Endothelial cell of umbilical vein (primary cell): ENCODE measurements at regions not wholly inside any gene's neighbourhood (a gene's known extent, or its start where the extent isn't known, plus 50 kb on each side); places are given as distances from the start of the nearest gene placed in this dataset.

Experiments used
- BruUV-seq: library from RNA; stranded (reverse); fragments of 400-500 nt; replicated peaks from 2 replicates; lab custom pipeline; 2021; lab: Mats Ljungman, UMichigan
- CTCF ChIA-PET: fragments of 300-600, 350-600 bp; sonication (Branson Sonifier 250); formaldehyde crosslinking; loops from one replicate; lab custom pipeline; 2021; ENCODE audit warnings: antibody characterized with exemption, inconsistent platforms; lab: Charles Lee
- POLR2A ChIA-PET: fragments of 300-600, 350-600 bp; sonication (Branson Sonifier 250); formaldehyde crosslinking; loops from one replicate; lab custom pipeline; 2021; ENCODE audit warnings: antibody characterized with exemption, inconsistent platforms; lab: Charles Lee
- DNase-seq: peaks from one replicate; pipeline ENCODE4 v3.0.0-alpha.2; 2011; ENCODE audit warnings: low read depth, low spot score
- FAIRE-seq: peaks from 2 replicates; lab custom pipeline; 2011; peaks lifted over from hg19 to GRCh38; lab: Jason Lieb, UNC
- H2AFZ ChIP-seq: 2 replicates; pipeline ENCODE4 v1.6.0; 2012; ENCODE audit warnings: low read depth, low read length, control low read depth, inconsistent platforms
- H3K27ac ChIP-seq: 2 replicates; pipeline ENCODE4 v1.5.1; 2011; ENCODE audit warnings: low read depth, mild to moderate bottlenecking, control low read depth, low read length, moderate library complexity; ENCODE audit not compliant: insufficient read depth
- H3K27me3 ChIP-seq, 2 experiments: 2 replicates each; pipeline versions ENCODE4 v1.6.0 to v1.6.1; 2011; ENCODE audit warnings: low read length in 2 of 2, mixed read lengths in 1 of 2; ENCODE audit not compliant: control insufficient read depth in 2 of 2, insufficient read depth in 2 of 2
- H3K36me3 ChIP-seq, 2 experiments: 2 replicates in 1 of 2; 3 replicates in 1 of 2; pipeline ENCODE4 v1.5.1; 2011; ENCODE audit warnings: low read length in 2 of 2, mild to moderate bottlenecking in 1 of 2, moderate library complexity in 1 of 2; ENCODE audit not compliant: control insufficient read depth in 2 of 2, insufficient read depth in 2 of 2; ENCODE audit errors: extremely low read depth in 1 of 2
- H3K4me1 ChIP-seq: 3 replicates; pipeline ENCODE4 v1.5.1; 2011; ENCODE audit warnings: mild to moderate bottlenecking, low read length; ENCODE audit not compliant: control insufficient read depth, insufficient read depth; ENCODE audit errors: extremely low read depth
- H3K4me2 ChIP-seq: 2 replicates; pipeline ENCODE4 v1.6.1; 2011; ENCODE audit warnings: low read length, control low read depth, mixed read lengths; ENCODE audit not compliant: insufficient read depth
- H3K4me3 ChIP-seq, 3 experiments: fragments of 200-600 bp in 1 of 3; sonication (generic), shearing (Covaris generic) in 1 of 3; replicated peaks in 1 of 3; 2 replicates each; pipeline ENCODE4 v1.5.1; 2011 to 2016; ENCODE audit warnings: control low read depth in 3 of 3, low read length in 3 of 3, mild to moderate bottlenecking in 2 of 3, inconsistent platforms in 1 of 3, low read depth in 1 of 3, moderate library complexity in 1 of 3; ENCODE audit not compliant: insufficient read depth in 1 of 3
- H3K79me2 ChIP-seq: 2 replicates; pipeline ENCODE4 v1.6.0; 2012; ENCODE audit warnings: low read length, inconsistent platforms; ENCODE audit not compliant: control insufficient read depth, insufficient read depth
- H3K9ac ChIP-seq: replicated peaks from 2 replicates; pipeline ENCODE3; 2011; ENCODE audit warnings: low read length, control low read depth; ENCODE audit not compliant: insufficient read depth; ENCODE audit errors: extremely low read depth
- H3K9me1 ChIP-seq: replicated peaks from 3 replicates; pipeline ENCODE4 v1.6.0; 2011; ENCODE audit warnings: mild to moderate bottlenecking, low read length; ENCODE audit not compliant: control insufficient read depth, insufficient read depth; ENCODE audit errors: extremely low read depth
- H3K9me3 ChIP-seq: replicated peaks from 2 replicates; pipeline ENCODE4 v1.5.1; 2012; ENCODE audit warnings: low read length, inconsistent platforms; ENCODE audit not compliant: control insufficient read depth, insufficient read depth
- H4K20me1 ChIP-seq: replicated peaks from 2 replicates; pipeline ENCODE3; 2011; ENCODE audit warnings: mild to moderate bottlenecking, low read length; ENCODE audit not compliant: control insufficient read depth, insufficient read depth; ENCODE audit errors: extremely low read depth
- EZH2 ChIP-seq: IDR thresholded peaks from 2 replicates; pipeline ENCODE4 v1.6.1; 2012; ENCODE audit warnings: borderline replicate concordance, low read depth, mild to moderate bottlenecking, moderate library complexity, low read length, inconsistent platforms; ENCODE audit not compliant: severe bottlenecking
- FOS ChIP-seq: IDR thresholded peaks from 2 replicates; pipeline ENCODE4 v1.6.1; 2011; ENCODE audit warnings: mild to moderate bottlenecking, low read length, moderate library complexity, borderline replicate concordance; ENCODE audit not compliant: insufficient read depth
- GATA2 ChIP-seq: IDR thresholded peaks from 2 replicates; pipeline ENCODE4 v1.7.0; 2011; ENCODE audit warnings: low read depth, mild to moderate bottlenecking, moderate library complexity, mixed read lengths, low read length; ENCODE audit not compliant: insufficient read length, insufficient read depth
- JUN ChIP-seq: IDR thresholded peaks from 2 replicates; pipeline ENCODE4 v1.6.1; 2011; ENCODE audit warnings: borderline replicate concordance, low read depth; ENCODE audit not compliant: insufficient read length, insufficient read depth
- MAX ChIP-seq: IDR thresholded peaks from 2 replicates; pipeline ENCODE4 v1.6.1; 2011; ENCODE audit not compliant: insufficient read depth, insufficient read length
- MYC ChIP-seq: IDR thresholded peaks from one replicate; pipeline ENCODE4 v1.6.1; 2011; ENCODE audit warnings: mild to moderate bottlenecking, low read depth, low read length
- POLR2A ChIP-seq: IDR thresholded peaks from 2 replicates; pipeline ENCODE4 v1.6.1; 2012; ENCODE audit warnings: low read depth, mild to moderate bottlenecking, control low read depth, low read length
- POLR2AphosphoS5 ChIP-seq: IDR thresholded peaks from 2 replicates; pipeline ENCODE4 v1.6.1; 2012; ENCODE audit warnings: low read depth, mild to moderate bottlenecking, control low read depth, low read length, moderate library complexity; ENCODE audit not compliant: insufficient read depth
- dilution Hi-C: fragments of 300-500 bp; cut with MboI; formaldehyde crosslinking; loops from one replicate; pipeline ENCODE4 v1.15.0; 2019; ENCODE audit warnings: low sequenced_read_pairs; ENCODE audit not compliant: extremely low pct_ligation_motif_present
- intact Hi-C: fragments of 100-400 bp; cut with micrococcal nuclease; formaldehyde crosslinking; loops from one replicate; pipeline ENCODE4 v1.10.0; 2022
- TF ChIP-seq, protein P1 (sequence below), 2 donors: IDR thresholded peaks; 1 replicate in 1 of 2; 2 replicates in 1 of 2; pipeline ENCODE4 v1.5.1; 2011; ENCODE audit warnings: low read length in 2 of 2, mild to moderate bottlenecking in 2 of 2, moderate library complexity in 2 of 2, control low read depth in 1 of 2, inconsistent platforms in 1 of 2, low read depth in 1 of 2; ENCODE audit not compliant: insufficient read depth in 1 of 2; ENCODE audit errors: extremely low read depth in 1 of 2

DNA sequence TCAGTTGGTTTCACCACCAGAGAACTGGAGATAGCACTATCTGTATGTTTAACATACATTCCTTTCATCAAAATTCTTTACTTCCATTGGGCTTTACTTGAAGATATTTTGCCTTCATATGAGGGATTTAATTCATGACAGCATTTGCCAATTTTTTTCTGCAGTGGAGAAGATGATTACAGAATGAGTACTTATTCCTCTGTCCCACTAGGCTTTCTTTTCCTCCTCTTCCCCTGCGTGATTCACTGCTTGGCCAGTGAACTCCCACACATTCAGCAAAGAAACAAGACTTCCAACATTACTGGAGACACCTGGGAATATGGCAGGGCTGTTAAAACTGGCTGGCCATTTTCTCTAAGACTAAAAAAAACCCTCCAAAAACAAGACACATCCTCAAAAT, 425.8 kb upstream of the KCNH7 start:
- Histone ChIP-seq H3K9me1 (no peaks in the 10 kb centered on the region), H3K4me2 (no peak overlapping the region), H3K4me1 (no peaks in the 10 kb centered on the region), H3K4me3 (no peak overlapping the region), H4K20me1 (no peaks in the 10 kb centered on the region), H2AFZ (no peak overlapping the region), H3K36me3 (no peaks in the 10 kb centered on the region), H3K27me3 (peaks cover 0 to 2% of the 10 kb centered on the region in 2 experiments), H3K9ac (no peak overlapping the region), H3K79me2 (no peaks in the 10 kb centered on the region), H3K9me3 (no peaks in the 10 kb centered on the region), H3K27ac (no peak overlapping the region)
- CTCF ChIA-PET = no interaction called here
- DNase-seq (no peak), FAIRE-seq (no peak)
- POLR2A ChIA-PET = no interaction called here
- no TSS peak for BruUV-seq
- TF ChIP-seq EZH2 (no peak), JUN (no peak), MAX (no peak), MYC (no peak), GATA2 (no peak), POLR2AphosphoS5 (no peak), FOS (no peak), POLR2A (no peak)
- TF ChIP-seq, protein P1, sequence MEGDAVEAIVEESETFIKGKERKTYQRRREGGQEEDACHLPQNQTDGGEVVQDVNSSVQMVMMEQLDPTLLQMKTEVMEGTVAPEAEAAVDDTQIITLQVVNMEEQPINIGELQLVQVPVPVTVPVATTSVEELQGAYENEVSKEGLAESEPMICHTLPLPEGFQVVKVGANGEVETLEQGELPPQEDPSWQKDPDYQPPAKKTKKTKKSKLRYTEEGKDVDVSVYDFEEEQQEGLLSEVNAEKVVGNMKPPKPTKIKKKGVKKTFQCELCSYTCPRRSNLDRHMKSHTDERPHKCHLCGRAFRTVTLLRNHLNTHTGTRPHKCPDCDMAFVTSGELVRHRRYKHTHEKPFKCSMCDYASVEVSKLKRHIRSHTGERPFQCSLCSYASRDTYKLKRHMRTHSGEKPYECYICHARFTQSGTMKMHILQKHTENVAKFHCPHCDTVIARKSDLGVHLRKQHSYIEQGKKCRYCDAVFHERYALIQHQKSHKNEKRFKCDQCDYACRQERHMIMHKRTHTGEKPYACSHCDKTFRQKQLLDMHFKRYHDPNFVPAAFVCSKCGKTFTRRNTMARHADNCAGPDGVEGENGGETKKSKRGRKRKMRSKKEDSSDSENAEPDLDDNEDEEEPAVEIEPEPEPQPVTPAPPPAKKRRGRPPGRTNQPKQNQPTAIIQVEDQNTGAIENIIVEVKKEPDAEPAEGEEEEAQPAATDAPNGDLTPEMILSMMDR (IDR thresholded peaks at IDR 0.05; ENCODE audit: extremely low read depth in 1 of 2, insufficient read depth in 1 of 2, low read depth in 1 of 2, low read length in 2 of 2) = no peak
- dilution Hi-C loops = no loop called here
- intact Hi-C loops = no loop called here
